Uterus (tissue), 3 donors: ENCODE measurements at regions not wholly inside any gene's neighbourhood (a gene's known extent, or its start where the extent isn't known, plus 50 kb on each side); places are given as distances from the start of the nearest gene placed in this dataset.

ENCODE experiments used
- DNase-seq, 2 donors: peaks; one replicate each; pipeline ENCODE4 v3.0.0-alpha.2; 2019 to 2020
- H3K27ac ChIP-seq, 2 donors: fragments of 200-600 bp; sonication (generic); 1 replicate in 1 of 2; 2 replicates in 1 of 2; pipeline ENCODE4 v1.5.1; 2016 to 2018
- H3K27me3 ChIP-seq, 2 donors: fragments of 200-600 bp; sonication (generic); one replicate each; pipeline ENCODE4 v1.5.1; 2018 to 2019; ENCODE audit warnings: control low read depth in 1 of 2
- H3K36me3 ChIP-seq, 2 donors: fragments of 200-600 bp; sonication (generic); one replicate each; pipeline ENCODE4 v1.5.1; 2019; ENCODE audit warnings: control low read depth in 1 of 2
- H3K4me1 ChIP-seq, 2 donors: fragments of 200-600 bp; sonication (generic); one replicate each; pipeline ENCODE4 v1.5.1; 2018 to 2019; ENCODE audit warnings: control low read depth in 1 of 2
- H3K4me3 ChIP-seq, 2 donors: fragments of 200-600 bp; sonication (generic); 1 replicate in 1 of 2; 2 replicates in 1 of 2; pipeline ENCODE4 v1.5.1; 2018 to 2019; ENCODE audit warnings: mild to moderate bottlenecking in 1 of 2
- H3K9me3 ChIP-seq, 2 donors: fragments of 200-600 bp; sonication (generic); one replicate each; pipeline ENCODE4 v1.5.1; 2019; ENCODE audit warnings: control low read depth in 1 of 2
- POLR2A ChIP-seq, 2 donors: fragments of 450-650 bp; IDR thresholded peaks; one replicate each; pipeline ENCODE4 v1.6.1; 2016; ENCODE audit warnings: antibody characterized with exemption in 2 of 2, mild to moderate bottlenecking in 1 of 2, moderate library complexity in 1 of 2
- intact Hi-C: fragments of 100-400 bp; cut with DNase I; formaldehyde crosslinking; loops from one replicate; pipeline ENCODE4 v1.15.1; 2023; ENCODE audit warnings: low total_unique reads
- TF ChIP-seq, protein P1 (sequence below), 4 experiments: fragments of 200-600 bp in 2 of 4; fragments of 450-650 bp in 2 of 4; sonication (generic) in 2 of 4; IDR thresholded peaks; one replicate each; pipeline ENCODE4 v1.5.1; 2016 to 2019; ENCODE audit warnings: antibody characterized with exemption in 4 of 4, mild to moderate bottlenecking in 2 of 4, moderate library complexity in 1 of 4
- donor health status: DM: yes; HTN: yes; CAD: no.

DNA sequence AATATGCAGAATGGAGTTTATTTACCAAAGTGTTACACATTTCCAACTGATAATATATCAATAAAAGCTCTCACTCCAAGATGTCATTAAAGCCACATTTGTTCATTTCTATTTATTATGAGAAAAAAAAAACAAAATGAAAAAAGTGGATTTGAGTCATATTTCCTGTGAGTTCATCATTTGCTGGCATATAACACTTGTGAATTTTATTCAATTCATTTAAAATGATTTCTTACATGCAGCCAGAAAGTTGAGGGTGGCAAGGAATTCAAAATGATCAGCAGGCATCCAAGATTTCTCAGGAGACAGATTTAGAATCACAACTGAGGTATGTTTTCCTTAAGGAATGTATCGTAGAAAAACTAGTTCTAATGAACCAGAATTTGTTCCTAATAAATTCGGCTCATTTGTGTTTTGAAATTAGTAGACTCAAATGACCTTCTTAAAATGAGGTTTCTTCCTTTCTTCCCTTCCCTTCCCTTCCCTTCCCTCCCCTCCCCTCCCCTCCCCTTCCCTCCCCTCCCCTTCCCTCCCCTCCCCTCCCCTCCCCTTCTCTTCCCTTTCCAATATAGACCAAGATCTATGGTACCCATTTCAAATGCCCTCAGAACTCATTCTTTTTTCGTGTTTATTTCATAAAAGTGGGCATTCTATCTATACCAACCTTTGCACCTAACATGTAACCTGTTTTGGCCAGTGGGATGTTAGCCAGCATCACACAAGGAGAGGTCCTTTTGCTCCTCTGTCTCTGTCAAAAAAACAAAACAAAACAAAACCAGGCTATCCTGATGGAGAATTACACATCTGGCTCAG, 357.9 kb upstream of the TSHZ2 start:
- Histone ChIP-seq H3K4me3 (no peak overlapping the region), H3K9me3 (no peaks in the 10 kb centered on the region), H3K36me3 (no peaks in the 10 kb centered on the region), H3K4me1 (no peaks in the 10 kb centered on the region), H3K27ac (no peak overlapping the region), H3K27me3 (no peaks in the 10 kb centered on the region)
- TF ChIP-seq, protein P1, sequence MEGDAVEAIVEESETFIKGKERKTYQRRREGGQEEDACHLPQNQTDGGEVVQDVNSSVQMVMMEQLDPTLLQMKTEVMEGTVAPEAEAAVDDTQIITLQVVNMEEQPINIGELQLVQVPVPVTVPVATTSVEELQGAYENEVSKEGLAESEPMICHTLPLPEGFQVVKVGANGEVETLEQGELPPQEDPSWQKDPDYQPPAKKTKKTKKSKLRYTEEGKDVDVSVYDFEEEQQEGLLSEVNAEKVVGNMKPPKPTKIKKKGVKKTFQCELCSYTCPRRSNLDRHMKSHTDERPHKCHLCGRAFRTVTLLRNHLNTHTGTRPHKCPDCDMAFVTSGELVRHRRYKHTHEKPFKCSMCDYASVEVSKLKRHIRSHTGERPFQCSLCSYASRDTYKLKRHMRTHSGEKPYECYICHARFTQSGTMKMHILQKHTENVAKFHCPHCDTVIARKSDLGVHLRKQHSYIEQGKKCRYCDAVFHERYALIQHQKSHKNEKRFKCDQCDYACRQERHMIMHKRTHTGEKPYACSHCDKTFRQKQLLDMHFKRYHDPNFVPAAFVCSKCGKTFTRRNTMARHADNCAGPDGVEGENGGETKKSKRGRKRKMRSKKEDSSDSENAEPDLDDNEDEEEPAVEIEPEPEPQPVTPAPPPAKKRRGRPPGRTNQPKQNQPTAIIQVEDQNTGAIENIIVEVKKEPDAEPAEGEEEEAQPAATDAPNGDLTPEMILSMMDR (IDR thresholded peaks at IDR 0.05), result no peak
- TF ChIP-seq POLR2A (IDR thresholded peaks at IDR 0.05), result no peak
- intact Hi-C loops, result no loop called here
- DNase-seq, result no peak

DNA sequence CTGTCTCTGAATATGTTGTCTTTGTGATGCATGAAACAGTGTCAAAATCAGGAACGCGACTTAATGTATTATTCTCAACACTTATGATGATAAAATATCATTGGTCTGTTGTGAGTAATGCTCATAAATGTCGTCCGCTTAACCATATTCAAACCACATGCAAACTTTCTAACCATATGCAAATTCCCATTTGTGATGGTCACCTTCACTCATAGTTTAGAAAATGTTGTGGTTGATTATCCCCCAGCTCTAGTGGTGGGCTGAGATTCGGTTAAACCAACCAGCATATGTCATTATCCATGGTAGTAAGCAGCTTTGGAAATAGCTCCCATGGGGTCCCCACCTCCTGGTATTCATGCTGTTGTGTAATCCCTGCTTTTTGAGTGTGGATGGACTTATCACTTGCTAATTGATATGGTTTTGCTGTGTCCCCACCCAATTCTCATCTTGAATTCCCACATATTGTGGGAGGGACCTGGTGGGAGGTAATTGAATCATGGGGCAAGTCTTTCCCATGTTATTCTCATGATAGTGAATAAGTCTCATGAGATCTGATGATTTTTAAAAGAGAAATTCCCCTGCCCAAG, 360.0 kb upstream of the TSHZ2 start:
- Histone ChIP-seq H3K4me3 (no peak overlapping the region), H3K36me3 (no peaks in the 10 kb centered on the region), H3K27ac (no peak overlapping the region), H3K4me1 (no peaks in the 10 kb centered on the region), H3K27me3 (no peaks in the 10 kb centered on the region), H3K9me3 (no peaks in the 10 kb centered on the region)
- intact Hi-C loops, result no loop called here
- DNase-seq, result no peak
- TF ChIP-seq POLR2A (IDR thresholded peaks at IDR 0.05), result no peak

DNA sequence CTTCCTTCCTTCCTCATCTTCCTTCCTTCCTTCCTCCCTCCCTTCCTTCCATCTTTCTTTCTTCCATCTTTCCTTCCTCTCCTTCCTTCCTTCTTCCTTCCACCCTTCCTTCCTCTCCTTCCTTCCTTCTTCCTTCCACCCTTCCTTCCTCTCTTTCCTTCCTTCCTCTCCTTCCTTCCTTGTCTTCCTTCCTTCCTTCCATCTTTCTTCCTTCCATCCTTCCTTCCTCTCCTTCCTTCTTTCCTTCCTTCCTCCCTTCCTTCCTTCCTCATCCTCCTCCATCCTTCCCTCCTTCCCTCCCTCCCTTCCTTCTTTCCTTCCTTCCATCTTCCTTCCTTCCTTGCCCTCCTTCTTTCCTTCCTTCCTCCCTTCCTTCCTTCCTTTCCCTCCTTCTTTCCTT, 361.4 kb upstream of the TSHZ2 start:
- H3K36me3 ChIP-seq, result no peaks in the 10 kb centered on the region
- H3K27me3 ChIP-seq, result no peaks in the 10 kb centered on the region
- DNase-seq, result no peak
- no peak overlapping the region for H3K4me3 ChIP-seq
- intact Hi-C loops, result no loop called here
- no peaks in the 10 kb centered on the region for H3K4me1 ChIP-seq
- TF ChIP-seq, protein P1 (IDR thresholded peaks at IDR 0.05), result no peak
- no peak for TF ChIP-seq POLR2A (IDR thresholded peaks at IDR 0.05)
- H3K9me3 ChIP-seq, result no peaks in the 10 kb centered on the region
- no peak overlapping the region for H3K27ac ChIP-seq

DNA sequence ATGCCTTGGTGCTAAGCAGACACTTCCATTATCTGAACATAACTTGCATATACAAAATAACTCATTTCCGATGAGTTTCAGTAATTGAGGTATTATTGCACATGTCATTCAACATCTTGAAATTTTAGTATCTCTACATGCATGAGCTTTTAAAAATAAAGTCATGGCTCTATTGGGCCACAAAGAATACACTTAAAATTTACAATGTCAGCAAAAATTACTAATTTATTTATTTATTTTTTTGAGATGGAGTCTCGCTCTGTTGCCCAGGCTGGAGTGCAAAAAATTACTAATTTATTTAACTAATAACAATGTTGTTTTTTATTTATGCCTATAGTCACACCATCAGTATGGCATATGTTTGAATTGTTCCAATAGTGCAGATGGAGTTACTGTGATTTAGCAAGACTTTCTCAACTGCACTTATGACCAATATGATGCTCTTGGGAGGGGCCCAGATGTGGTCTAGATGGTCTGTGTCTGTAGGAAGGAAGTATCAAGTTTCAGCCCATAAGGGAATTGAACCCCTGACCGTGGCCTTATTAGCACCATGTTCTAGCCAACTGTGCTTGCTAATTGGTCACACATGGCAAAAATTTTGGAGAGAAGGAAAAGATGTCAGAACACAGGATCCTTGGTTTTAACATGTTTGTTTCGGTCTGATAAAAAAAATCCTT, 370.7 kb upstream of the TSHZ2 start:
- no peak overlapping the region for H3K4me3 ChIP-seq
- no peak for TF ChIP-seq POLR2A (IDR thresholded peaks at IDR 0.05)
- TF ChIP-seq, protein P1 (IDR thresholded peaks at IDR 0.05), result no peak

DNA sequence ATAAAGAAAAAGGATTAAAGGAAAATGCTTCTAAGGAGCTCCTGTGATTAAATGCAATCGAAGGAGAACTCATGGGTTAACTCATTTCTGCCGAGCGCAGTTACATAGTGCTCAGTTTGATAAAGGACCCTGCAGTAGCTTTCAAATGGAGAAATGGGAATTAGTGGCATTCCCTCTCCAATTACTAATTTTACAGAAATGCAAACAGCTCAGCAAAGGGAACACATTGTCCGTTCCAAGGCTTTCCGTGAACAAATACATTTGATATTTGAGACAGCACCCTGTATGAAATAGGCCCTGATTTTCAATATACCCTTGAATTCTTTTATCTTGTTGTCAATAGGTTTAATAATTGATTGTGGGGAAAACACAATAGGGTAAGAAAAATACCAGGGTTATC, 375.9 kb upstream of the TSHZ2 start:
- Histone ChIP-seq H3K27me3 (no peaks in the 10 kb centered on the region), H3K36me3 (no peaks in the 10 kb centered on the region), H3K4me1 (no peaks in the 10 kb centered on the region), H3K4me3 (no peak overlapping the region), H3K27ac (no peak overlapping the region), H3K9me3 (no peaks in the 10 kb centered on the region)
- TF ChIP-seq, protein P1 (IDR thresholded peaks at IDR 0.05), result no peak
- TF ChIP-seq POLR2A (IDR thresholded peaks at IDR 0.05), result no peak
- intact Hi-C loops, result no loop called here
- no peak for DNase-seq

More for the DNA sequence above, 370.7 kb upstream of the TSHZ2 start:
- Histone ChIP-seq H3K27ac (no peak overlapping the region), H3K9me3 (no peaks in the 10 kb centered on the region), H3K4me1 (no peaks in the 10 kb centered on the region), H3K27me3 (no peaks in the 10 kb centered on the region), H3K36me3 (no peaks in the 10 kb centered on the region)
- intact Hi-C loops, result no loop called here
- DNase-seq, result no peak
